Astrocyte (in vitro differentiated cells and primary cell): ENCODE measurements at regions not wholly inside any gene's neighbourhood (a gene's known extent, or its start where the extent isn't known, plus 50 kb on each side); places are given as distances from the start of the nearest gene placed in this dataset.

Source experiments
- CTCF ChIP-seq: IDR thresholded peaks from 2 replicates; pipeline ENCODE4 v1.5.1; 2011; ENCODE audit warnings: low read depth, mild to moderate bottlenecking, inconsistent platforms, low read length, moderate library complexity; ENCODE audit not compliant: insufficient read depth
- EZH2 ChIP-seq: IDR thresholded peaks from 2 replicates; pipeline ENCODE4 v1.6.1; 2012; ENCODE audit warnings: mild to moderate bottlenecking, low read length, inconsistent platforms; ENCODE audit not compliant: insufficient read depth

- TF ChIP-seq EZH2 (no peak), CTCF (no peak)
These were observed 310.0 kb downstream of the SEC14L1 start for GRCh38 chr17:77450742-77451244.
